Occipital lobe (tissue), 1 donor: ENCODE measurements at regions not wholly inside any gene's neighbourhood (a gene's known extent, or its start where the extent isn't known, plus 50 kb on each side); places are given as distances from the start of the nearest gene placed in this dataset.
"Not testable (repeated sequence)": the region's sequence is repeated elsewhere in the genome, so short reads cannot be mapped to it uniquely, and the experiment has no call there.

ENCODE experiments used
- DNase-seq: peaks from one replicate; lab custom pipeline; 2025; lab: John Stamatoyannopoulos, UW

DNA sequence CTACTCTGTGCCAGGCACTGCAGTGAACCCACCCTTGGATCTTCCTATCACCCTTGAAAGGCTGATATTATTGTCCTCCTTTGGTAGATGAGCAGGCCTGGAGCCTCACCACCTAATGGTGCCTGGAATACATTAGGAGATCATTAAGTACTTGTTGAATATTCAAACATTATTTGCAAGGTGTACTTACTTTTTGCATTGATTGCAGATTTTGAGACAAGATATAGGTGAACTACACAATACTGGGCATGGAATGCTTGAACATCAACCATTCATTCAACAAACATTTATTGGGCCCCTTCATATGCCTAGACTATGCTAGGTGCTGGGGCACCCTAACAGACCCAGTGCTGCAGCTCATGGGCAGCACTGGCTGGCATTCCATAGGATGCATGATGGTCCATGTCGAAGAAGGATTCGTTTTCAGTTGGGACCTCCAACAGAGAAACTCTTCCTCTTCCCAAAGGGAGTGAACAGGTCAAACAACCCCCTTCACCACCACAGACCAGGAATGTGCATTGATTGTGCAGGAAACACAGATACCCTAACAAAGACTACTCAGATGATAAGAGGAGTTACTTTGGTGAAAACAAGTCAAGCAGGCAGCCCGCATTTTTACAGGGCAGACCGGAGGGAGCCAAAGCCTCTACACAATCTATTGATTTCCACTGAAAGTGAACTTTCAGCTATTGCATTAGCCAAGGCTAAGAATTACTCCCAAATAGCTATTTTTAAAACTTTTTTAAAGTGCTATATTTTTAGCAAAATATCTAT lies 149.6 kb upstream of the SH3BP4 start:
- no peak for DNase-seq

DNA sequence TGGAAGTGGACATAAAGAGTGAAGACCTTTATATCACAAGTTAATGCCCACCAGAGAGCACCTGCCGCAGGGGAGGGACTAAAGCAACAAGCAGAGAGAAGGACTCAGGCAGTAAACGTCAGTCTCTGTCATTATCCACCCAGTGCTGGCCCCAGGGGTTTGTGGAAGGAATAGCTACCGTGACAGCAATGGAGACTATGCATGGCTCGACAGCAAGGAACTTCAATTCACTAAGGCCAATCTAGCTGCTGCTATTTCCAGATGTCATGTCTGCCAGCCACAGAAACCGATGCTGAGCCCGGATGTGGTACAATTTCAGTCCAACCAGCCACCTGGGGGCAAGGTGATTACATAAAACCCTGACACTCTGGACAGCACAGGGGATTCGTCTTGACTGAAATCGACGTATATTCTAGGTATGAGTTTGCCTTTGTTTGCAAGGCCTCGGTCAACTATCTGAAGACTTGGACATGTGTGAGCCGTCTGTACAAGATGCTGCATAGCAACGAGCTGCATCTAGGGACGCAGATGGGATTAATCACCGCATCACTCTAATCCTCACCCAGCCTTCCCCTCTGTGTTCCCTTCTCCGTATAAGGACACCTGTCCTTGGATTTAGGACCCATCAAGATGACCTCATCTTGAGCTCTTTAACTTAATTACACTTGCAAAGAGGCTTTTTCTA lies 154.1 kb upstream of the SH3BP4 start:
- DNase-seq: no peak

DNA sequence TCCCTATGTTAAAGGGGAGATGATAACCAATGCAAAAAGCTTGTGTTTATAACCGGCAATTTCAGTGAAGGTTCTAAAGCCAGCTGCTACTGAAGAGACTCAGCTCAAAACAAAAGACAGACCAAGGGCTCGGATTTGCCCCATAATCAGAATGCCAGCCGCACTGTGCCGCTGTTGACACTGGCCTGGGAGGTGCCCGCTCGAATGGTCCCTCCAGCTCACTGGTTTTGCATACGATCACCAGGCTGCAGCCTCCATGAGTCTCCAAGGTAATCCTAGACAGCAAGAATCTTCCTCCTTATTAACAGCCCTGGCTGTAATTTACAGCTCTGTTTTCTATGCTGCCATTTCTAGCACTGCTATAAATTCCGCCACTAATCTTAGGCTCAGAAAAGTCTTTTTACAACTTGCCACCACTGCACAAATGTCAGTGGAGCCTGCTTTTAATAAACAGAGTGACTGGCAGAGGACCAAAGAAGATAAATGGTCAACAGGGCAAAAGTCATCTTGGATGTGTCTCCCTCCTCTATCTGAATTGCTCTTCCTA lies 155.7 kb upstream of the SH3BP4 start:
- no peak for DNase-seq

GRCh38 chr2:234795272-234795920 lies 156.4 kb upstream of the SH3BP4 start:
- no peak for DNase-seq

DNA sequence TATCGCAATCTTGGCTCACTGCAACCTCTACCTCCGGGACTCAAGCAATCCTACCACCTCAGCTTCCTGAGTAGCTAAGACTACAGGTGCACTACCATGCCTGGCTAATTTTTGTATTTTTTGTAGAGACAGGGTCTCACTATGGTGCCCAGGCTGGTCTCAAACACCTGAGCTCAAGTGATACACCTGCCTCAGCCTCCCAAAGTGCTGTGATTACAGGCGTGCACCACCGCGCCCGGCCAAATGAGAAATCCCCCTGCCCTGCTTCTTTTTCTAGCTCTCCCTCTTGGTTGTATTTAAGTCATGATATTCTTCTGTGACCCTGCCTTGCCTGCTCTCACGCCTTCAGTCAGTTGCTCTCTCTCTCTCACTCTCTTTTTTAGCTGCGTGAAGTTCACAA lies 157.0 kb upstream of the SH3BP4 start:
- DNase-seq: no peak

GRCh38 chr2:234793212-234793785 lies 158.5 kb upstream of the SH3BP4 start:
- DNase-seq: no peak

- no peak for DNase-seq
Observed at GRCh38 chr2:234792621-234793022, 159.2 kb upstream of the SH3BP4 start.

DNA sequence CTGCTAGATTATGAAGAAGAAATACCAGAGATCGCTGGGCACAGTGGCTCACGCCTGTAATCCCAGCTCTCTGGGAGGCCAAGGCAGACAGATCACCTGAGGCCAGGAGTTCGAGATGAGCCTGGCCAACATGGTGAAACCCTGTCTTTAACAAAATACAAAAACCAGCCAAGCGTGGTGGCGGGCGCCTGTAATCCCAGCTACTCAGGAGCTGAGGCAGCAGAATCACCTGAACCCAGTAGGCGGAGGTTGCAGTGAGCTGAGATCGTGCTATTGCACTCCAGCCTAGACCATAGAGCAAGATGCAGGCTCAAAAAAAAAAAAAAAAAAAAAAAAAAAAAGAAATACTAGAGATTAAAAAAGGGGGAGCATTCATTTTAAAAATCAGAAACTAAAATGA lies 159.7 kb upstream of the SH3BP4 start:
- DNase-seq: not testable (repeated sequence)

DNA sequence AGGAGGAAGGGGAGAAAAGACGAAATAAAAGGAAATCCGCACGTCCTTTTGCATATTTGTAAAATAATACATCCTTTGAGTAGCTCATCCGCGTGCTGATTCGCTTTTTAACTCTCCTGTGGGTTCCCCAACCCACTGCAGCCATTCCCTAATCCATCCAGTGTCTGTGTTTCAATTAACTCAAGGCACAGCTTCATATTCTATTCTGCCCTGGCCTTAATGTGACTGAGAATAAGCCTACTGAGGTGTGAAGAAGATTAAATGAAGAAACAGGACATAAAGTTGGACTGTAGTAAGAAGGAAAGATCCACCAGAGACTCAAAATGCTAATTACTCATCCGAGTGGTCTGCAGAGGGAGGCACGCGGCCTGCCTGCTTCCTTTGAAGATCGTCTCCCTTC lies 161.4 kb upstream of the SH3BP4 start:
- no peak for DNase-seq

- DNase-seq: no peak
Observed at GRCh38 chr2:234789556-234790325, 162.1 kb upstream of the SH3BP4 start.

DNA sequence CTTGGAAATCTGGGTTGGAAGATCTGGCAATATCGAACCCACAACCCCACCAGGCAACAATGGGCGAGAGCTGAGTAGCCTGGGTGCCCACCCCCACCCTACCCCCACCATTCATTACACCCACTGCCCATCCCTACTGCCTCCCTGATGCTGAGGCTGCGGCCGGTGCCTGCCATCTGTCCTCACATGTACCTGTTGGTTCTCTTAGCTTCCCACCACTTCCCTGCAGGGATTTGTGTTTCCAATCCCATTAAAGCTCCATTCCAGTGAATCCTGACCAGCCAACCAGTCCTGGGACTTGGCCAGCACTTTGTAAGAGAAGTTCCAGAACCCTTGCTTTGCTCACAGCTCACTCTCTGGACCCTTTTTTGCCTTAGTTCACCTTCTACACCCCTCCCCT lies 163.0 kb upstream of the SH3BP4 start:
- DNase-seq: no peak

DNA sequence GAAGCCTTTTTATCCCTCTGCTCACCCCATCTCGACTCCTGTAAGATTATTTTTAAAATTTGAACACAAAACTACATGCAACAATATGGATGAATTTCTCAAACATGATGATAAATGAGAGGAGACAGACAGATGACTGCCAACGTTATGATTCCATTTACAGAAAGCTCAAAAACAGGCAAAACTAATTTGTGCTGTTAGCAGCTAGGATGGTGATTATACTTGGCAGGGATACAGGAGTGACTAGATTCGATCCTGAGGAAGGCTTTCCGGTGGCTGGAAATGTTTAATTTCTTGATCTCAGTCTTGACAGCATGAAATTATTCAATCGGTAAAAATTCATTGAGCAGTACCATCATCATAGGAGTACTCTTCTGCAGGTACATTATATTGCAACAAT lies 163.4 kb upstream of the SH3BP4 start:
- DNase-seq: no peak

DNA sequence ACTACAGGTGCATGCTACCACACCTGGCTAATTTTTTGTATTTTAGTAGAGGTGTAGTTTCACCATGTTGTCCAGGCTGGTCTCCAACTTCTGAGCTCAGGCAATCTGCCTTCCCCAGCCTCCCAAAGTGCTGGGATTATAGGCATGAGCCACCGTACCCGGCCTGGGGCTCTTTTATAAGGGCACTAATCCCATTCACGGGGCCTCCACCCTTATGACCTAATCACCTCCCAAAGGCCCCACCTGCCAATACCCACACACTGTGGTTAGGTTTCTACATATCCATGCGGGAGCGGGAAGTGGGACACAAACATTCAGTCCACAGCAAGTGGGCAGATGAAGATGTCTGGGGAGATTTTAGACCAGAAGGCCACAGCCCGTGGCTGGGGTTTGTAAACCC lies 164.7 kb upstream of the SH3BP4 start:
- no peak for DNase-seq

- DNase-seq: no peak
Observed at GRCh38 chr2:234773764-234774409, 177.9 kb upstream of the SH3BP4 start.

GRCh38 chr2:234773129-234773528 lies 178.7 kb upstream of the SH3BP4 start:
- no peak for DNase-seq

DNA sequence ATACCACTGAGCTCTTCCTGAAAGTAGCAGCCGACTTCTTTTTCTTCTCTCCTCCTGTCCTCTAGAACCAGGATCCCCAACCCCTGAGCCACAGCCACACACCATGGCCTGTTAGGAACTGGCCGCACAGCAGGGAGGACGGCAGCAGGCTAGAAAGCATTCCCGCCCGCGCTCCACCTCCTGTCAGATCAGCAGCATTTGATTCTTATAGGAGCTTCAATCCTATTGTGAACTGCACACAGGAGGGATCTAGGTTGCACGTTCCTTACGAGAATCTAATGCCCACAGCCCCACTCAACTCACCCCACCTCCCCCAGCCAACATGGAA lies 179.1 kb upstream of the SH3BP4 start:
- DNase-seq: no peak

GRCh38 chr2:234771980-234772732 lies 179.7 kb upstream of the SH3BP4 start:
- DNase-seq: no peak

GRCh38 chr2:234771176-234771575 lies 180.6 kb upstream of the SH3BP4 start:
- DNase-seq: no peak

GRCh38 chr2:234770715-234771141 lies 181.1 kb upstream of the SH3BP4 start:
- no peak for DNase-seq

DNA sequence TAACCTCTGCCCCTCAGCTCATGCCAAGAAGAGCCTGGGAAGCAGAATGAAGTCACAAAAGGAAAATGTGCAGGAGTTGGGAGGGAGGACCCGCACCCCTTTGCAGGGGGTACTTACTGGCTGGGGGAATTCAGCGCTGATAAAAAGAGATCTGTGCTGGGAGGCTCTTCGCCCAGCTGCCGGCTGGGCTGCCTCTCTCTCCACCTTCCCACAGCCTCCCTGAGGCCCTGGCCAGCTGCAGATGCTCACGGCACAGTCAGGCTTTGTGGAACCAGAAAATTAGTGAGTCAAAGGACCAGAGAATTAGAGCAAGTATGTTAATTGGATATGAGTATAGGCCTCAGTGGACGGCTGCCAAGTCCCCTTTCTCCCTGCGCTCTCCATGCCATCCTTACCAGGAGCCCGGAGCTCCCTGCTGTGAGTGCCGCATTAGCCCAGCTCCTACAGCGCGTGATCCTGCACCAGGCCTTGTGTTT lies 181.7 kb upstream of the SH3BP4 start:
- no peak for DNase-seq
